GM21515 (cell line): ENCODE measurements at regions not wholly inside any gene's neighbourhood (a gene's known extent, or its start where the extent isn't known, plus 50 kb on each side); places are given as distances from the start of the nearest gene placed in this dataset.
"Not testable (repeated sequence)": the region's sequence is repeated elsewhere in the genome, so short reads cannot be mapped to it uniquely, and the experiment has no call there.

Source experiments
- ATAC-seq: cut with Tn5 transposase; IDR thresholded peaks from one replicate; pipeline ENCODE4 v1.9.1; 2021; ENCODE audit not compliant: unreplicated experiment

DNA sequence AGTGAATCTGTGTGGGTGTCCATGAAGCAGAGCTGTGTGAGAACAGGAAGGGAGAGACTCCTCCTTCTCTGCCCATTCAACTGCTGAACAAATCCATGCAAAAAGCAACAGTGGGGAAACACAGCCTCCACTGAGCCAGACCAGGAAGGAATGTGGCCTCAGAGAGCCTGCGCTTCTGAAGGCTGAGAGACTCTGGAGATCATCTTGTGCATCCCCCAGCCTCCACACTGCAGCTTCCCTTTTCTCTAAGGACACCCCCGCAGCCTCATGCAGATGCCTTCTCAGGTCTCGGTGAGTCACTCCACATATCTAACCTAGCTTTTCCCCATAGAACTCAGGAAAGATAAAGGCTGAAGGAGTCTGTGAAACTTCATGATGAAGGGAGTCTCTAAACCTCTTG lies 402.9 kb downstream of the TNS1 start:
- no peak for ATAC-seq

DNA sequence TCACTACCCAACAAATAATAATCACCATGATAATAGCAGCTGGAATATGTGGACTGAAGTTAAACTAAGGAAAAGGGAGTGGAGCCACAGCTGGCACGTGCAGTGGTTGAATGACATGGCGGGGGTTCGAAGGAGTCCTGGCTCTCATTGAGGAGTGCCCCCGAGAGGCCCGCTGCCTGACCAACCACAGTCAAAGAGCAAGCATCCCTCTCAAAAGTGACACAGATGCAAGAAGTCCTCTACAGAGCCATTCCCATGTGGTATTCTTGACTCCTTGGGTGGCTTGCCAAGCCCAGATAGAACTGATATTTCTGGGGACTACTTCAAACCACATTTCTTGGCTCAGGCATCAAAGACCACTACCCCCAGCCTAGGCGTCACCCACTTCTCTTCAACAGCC lies 405.1 kb downstream of the TNS1 start:
- ATAC-seq: no peak

DNA sequence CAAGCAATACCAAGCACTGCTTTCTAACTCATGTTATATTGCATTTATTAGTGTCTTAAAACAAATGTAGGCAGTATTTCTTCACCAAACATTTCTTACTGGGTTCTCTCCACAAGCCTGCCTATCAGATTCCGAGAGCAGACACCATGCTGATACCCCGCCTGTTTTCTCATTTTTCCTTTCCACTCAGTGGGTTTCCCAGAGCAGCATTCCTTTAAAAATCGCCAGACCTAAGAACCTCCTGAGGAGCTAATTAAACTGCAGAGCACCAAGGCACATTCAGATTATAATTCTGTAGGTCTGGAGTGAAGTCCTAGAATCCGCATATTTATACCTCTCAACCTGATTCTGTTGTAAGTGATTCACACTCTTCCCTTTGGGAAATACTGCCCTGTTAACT lies 405.6 kb downstream of the TNS1 start:
- ATAC-seq: no peak

DNA sequence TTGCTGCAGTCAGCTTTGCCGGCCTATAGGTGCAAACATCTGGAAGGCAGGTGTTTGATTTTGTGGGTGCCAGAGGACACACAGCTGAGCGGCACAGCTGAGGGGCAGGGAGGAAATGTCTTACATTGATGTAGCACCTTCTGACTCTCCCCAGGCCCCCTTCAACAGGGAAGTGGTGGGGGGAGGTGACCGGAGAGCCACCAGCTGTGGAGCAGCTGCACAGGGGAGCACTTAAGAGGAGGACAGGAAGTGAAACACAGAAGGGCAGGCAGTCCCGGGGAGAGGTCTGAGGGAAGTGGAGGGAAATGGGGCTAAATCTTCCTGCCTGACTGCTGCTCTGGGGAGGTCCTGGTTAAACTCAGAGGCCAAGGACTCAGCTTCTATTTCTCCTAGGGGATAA lies 409.1 kb downstream of the TNS1 start:
- ATAC-seq: no peak

DNA sequence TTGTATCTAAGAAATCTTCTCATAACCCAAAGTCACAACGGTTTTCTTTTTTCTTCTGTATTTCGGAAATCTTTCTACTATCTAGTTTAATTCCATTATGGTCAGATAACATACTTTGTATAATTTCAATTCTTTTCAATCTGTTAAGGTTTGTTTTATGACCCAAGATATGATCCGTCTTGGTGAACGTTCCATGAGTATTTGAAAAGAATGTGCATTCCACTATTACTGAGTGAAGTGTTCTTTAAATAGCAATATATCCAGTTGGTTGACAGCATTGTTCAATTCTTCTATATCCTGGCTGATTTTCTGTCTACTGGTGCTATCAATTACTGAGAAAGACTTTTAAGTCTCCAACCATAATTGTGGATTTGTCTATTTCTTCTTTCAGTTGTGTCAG lies 414.5 kb downstream of the TNS1 start:
- ATAC-seq: no peak

DNA sequence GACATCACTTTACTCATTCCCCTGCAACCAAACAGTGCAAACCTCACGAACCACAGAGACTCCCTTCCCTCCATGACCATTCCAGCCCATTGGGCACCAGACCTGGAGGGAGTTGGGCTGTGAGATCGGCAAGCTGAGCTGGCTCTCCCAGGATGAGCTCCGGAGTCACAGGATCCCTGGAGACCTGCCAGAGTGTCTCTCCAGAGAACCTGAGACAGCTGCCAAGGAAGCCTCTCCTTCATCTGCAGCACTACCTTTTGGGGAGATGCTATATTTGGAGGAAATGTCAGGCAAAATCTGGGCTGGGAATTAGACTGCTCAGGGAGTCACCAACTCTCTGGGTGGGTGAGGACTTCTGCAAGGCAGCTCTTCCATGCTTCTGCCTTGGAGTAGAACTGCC lies 417.4 kb downstream of the TNS1 start:
- no peak for ATAC-seq

DNA sequence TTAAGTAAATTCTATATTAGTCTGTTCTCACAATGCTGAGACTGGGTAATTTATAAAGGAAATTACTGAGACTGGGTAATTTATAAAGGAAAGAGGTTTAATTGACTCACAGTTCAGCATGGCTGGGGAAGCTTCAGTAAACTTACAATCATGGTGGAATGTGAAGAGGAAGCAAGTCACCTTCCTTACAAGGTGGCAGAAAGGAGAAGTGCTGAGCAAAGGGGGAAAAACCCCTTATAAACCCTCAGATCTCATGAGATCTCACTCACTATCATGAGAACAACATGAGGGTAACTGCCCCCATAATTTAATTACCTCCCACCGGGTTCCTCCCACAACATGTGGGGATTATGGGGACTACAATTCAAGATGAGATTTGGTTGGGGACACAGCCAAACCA lies 422.4 kb downstream of the TNS1 start:
- ATAC-seq: not testable (repeated sequence)

DNA sequence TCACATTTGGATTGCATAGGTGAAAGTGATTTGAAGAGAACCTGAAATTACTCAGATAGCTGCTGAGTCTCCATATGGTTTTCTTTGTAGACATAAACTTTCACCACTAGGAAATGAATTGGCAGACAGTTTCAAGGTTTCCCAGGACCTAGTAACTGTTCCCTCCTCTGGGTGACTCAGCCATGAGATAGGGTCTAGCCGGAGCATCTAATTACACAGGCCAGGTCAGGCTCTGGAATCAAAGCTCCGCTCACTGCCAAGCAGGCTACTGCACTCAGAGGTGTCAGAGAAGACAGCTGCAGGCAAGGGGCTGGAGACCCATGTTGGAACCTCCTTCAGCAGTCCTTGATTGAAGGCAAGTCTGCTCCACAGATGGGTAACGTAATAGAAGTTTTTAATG lies 429.2 kb downstream of the TNS1 start:
- ATAC-seq: no peak

DNA sequence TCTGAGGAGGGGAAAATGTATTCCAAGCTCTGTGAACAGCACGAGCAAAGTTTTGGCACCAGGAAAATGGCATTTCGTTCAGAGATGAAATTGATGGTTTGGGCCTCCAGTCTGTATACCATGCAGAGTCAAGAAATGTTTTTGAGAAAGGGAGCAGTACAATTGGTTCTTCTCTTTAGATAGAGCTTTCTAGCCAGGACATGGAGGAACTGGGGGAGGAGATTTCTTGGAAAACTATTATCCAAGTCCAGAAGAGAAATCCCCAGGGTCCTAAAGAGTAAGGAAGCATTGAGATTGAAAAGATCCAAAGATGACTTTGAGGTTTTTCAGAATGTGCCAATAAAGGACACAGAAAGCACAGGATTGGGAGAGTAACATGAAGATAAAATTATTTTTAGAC lies 432.4 kb downstream of the TNS1 start:
- no peak for ATAC-seq

DNA sequence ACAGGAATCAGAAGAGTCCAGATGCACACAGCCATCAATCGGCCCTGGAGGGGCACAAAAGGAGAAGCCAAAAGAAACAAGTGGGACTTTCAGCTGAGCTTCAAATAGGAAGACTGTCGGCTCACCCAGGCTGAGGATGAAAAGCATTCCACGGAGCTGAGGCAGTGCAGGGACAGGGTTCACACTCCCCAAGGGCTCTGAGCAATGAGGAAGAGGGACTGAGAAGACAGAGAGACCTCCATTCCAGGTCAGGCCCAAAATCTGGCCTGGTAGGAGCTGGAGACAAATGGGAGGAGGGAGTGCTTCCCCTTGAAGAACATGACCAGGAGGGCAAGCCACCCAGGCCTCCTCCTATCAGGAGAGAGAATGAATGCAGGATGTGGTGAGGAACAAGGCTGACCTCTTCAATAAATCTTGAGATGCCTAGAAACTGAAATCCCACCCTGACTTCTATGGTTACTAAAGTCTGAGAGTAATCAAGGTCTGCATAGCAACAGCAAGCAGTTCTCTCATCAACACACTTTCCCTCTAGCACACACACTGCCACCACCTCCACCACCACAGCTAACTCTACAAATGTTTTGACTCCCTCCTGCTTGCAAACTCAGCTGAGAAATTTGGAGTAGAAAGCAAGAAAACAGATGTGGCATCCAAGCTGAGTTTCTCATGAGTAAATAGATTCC lies 434.4 kb downstream of the TNS1 start:
- ATAC-seq: no peak

DNA sequence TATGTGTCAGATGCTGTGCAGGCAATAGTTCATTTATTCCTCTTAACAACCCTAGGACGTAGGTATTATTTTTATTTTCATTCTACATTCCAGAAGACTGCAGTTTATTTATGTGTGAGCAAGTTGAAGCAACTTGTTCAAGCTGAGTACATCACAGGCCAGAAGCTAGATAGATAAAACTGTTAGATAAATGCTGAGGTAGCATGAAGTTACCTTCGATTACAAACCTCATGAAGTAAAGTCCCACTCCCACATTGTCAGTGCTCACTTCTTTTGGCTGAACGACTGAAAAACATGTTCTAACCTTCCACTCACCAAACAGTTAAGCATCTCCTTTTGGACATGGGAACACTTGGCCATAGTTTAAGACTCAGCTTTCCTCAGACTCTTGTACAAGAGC lies 439.2 kb downstream of the TNS1 start:
- no peak for ATAC-seq

DNA sequence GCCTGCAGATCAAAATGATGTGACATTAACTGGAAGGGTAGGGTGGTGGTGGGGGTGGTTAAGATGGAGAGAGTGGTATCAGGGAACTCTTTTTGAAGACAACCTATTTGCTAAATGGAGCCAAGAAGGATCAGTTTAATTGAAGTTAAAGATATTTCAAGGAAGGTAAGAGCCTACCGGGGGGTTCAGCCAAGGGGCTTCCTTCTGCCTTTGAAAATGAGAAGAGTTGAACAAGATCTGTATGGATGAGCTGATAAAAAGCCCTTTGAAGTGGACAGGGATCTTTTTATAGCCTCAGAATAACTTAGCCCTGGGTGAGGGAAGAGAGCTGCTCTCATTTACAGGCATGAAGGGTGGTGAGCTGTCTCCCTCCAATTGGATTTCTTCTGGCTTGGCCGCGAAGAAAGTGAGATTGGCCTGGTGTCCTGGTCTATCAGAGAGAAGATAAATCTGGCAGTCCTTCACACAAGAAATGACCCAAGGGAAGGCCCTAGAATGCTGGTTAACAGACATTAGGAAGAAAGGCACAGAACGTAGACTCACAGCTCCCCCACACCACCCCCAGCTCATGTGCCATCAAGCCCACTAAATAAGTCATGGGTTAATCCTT lies 439.8 kb downstream of the TNS1 start:
- no peak for ATAC-seq

DNA sequence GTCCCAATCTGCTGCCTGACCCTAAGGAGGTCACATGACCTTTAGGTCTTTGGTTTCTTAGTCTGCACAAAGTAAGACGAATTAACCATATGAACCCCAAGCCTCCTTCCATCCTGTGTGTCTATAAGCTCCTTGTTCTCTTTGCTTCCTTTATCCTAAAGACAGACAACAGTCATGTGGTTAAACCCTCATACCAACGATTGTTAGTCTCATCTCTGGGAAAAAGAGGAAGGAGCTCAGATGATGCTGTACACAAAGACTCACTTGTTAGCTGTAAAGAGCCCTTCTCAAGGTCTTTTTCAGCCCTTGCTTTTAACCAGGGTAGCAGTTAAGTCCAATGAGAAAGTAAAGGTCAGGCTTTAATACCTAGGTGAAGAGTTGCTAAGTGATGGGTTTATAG lies 443.7 kb downstream of the TNS1 start:
- no peak for ATAC-seq

DNA sequence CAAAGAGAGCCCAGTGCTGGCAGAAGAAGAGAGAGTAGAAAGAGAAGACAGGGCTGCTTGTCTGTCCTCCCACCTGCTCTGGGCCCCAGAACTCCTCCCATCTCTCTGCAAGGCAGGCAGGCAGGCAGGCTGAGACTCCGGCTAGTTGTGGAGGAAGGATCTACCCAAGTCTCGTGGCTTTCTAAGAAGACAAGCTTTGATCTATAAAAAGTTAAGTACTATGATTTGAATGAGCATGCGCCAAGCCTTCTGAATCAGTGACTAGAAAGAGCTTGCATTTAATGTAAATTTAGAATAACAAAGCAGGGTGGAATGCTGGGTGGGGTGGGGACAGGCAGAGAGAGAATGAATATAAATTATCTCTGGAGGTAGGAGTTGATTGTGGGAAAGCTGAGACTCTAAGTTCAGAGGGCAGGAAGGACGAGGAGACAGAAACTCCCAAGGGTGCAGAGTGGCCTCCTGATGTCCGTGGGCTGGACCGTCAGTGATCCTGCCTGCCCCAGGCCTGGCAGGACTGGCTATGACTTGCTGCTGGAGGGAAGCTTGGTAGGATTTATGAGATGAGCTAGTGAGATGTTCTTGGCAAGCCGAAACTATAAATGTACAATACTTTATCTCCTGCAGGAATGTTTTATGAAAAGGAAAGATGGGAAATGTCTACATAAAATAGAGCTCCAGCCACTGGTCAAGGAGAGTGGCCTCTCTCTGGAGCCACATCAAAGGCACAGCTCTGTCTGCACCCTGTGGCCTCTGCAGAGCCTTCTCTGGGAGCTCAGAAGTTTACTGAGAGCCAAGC lies 447.5 kb downstream of the TNS1 start:
- ATAC-seq: no peak

DNA sequence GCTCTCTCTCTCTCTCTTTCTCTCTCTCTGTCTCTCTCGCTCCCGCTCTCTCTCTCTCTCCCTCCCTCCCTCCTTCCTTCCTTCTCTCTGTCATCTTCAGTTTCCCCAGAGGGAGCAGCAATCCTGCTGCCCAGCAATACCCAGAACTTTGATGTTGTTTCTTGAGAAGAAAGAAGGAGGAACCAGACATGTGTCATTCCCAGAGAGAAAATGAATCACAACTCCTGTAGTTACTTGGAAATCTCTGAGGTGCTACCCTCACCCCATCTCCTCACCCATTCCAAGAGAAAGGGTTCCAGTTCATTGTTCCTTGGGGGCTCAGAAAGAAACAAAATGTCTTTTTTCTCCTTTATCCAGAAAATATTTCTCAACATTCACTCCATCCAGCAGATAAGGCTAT lies 449.1 kb downstream of the TNS1 start:
- no peak for ATAC-seq

DNA sequence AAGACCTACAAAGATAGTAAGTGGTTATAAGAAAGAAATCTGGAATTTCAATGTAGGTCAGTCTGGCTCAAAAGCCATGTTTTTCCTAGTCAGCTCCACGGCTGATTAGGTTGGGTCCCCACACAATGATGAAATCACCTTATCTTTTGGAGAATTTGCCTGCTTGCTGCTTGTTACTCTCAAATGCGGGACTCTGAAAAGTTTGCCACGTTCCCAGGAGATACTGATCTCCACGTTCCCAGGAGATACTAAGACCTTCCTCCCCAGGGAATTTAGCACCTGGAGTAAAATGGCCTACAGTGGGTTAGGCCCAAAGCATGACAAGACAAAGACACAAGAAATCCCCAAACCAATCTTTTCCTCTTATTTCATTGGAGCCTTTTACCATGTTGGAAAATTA lies 449.6 kb downstream of the TNS1 start:
- no peak for ATAC-seq

DNA sequence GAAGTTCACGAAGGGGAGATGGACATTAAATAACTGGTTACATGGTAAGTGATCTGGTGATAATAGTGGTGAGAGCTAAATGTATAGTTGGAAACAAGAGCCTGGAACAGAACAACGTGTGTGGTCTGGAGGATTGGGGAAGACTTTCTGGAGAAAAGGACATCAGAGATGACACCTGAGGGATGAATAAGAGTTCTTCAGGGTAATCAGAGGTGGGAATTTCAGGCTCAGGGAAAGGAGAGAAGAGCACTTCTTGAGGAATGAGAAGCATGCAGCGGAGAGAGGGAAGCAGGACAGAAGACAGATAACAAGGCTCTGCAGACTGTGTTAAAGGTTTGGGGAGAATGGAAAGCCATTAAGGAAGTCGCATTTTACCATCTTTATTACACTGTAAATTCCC lies 450.7 kb downstream of the TNS1 start:
- ATAC-seq: no peak

DNA sequence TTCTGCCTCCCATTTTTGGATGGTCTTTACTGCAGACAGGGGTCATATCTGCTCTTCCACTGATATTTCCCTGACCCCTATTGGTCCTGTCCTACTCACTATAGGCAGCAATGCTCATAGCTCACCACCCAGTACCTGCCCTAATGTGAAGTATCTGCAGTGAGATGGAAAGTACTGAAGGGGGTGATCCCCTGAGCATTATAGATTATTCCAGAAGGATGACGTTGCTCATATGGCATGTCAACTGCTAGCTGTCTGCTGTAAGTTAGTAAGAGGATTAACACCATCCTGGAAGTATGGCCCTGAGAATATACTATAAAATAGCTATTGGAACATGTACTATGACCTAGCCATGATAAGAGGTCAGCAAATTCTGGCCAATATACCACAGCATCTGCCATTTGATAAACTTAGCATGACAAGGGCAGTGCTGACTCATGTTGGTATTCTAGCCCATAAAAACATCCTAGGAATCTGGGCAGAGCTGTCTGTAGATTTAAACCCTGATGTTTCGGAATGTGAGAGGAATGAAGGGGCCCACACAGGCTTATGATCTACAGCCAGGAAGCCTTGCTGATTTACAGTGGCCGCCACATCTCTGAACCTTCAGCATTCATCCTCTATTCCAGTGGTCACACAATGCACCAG lies 451.4 kb downstream of the TNS1 start:
- ATAC-seq: no peak

DNA sequence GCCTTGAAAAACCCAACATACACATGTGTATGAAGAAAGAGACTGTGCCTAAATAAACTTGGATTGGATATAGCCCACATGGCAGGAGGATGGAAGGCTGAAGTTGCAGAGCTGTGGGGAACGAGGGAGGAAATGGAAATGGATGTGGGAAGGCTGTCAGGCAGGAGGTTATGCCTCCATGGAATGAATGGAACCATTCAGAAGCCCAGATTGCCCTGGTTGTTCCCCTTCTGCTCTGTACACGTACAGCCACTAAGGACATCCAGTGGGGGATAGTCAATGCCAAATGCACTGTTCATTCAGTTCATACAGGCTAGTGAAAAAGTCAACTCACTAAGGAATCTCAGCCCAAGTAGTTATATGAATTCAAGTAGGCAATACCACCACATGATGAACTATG lies 463.7 kb downstream of the TNS1 start:
- no peak for ATAC-seq

DNA sequence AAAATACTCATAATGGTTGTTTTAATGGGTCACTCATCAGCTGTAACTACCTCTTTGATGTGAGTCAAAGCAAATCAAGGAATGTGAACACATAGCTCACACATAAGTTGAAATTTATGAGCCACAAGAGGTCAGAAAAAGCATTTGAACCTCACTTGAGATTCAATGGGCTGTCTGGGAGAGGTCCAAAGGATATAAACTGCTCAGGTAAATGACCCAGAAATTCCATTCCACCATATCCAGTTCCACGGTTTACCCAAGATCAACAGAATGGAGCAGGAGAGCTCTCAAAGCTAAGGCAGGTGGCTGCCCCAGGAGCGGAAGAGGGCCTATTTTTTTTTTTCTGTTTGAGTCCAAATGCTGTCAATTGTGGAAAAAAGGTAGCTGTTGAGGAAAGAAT lies 464.1 kb downstream of the TNS1 start:
- no peak for ATAC-seq

DNA sequence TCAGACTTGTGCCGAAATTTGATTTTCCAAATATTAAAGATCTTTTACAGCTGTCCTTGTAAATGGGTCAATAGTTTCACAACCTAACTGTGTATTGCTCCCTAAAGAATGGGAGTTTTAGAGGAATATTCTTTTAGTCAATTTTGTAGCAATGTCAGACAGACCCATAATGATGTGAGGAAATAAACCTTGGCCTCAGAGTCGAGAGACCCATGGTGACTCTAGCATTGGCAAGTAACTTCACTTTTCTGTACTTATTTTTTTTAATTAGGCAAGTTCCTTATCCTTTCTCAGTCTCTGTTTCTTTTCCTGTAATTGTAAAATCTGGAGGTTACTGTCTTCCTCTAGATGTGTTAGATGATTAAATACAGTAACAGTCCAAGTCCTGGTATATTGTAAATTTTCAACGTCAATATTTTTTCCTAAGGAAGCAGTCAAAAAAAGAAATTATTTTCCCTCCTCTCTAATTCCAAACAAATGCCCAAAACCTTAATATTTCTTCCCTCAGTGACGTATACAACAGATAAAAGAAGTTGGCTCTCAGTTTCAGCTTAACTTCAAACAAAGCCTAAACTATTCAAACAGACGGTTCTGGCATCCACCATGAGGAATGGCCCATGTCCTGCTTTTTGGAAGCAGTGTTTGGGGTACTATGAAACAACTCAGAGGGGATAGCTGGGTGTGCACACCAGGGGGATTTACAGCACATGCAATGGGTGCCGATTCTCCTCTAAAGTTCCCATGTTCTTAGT lies 466.7 kb downstream of the TNS1 start:
- ATAC-seq: no peak
